HL-60 (cell line): ENCODE measurements at regions not wholly inside any gene's neighbourhood (a gene's known extent, or its start where the extent isn't known, plus 50 kb on each side); places are given as distances from the start of the nearest gene placed in this dataset.

Experiments used
- CTCF ChIP-seq: IDR thresholded peaks from one replicate; pipeline ENCODE4 v1.5.1; 2011; ENCODE audit warnings: low read length, control low read depth, inconsistent platforms; ENCODE audit not compliant: insufficient read depth
- POLR2AphosphoS5 ChIP-seq: IDR thresholded peaks from 2 replicates; pipeline ENCODE4 v1.6.1; 2012; ENCODE audit warnings: low read depth

GRCh38 chr10:129405389-129405788 lies 61.7 kb upstream of the MGMT start:
- no peak for TF ChIP-seq POLR2AphosphoS5
- TF ChIP-seq CTCF: no peak
